GM12878 (cell line): ENCODE measurements at regions not wholly inside any gene's neighbourhood (a gene's known extent, or its start where the extent isn't known, plus 50 kb on each side); places are given as distances from the start of the nearest gene placed in this dataset.

ENCODE experiments used
- BCL3 ChIP-seq: IDR thresholded peaks from 2 replicates; pipeline ENCODE4 v1.6.1; 2011; ENCODE audit warnings: borderline replicate concordance, low read depth, mild to moderate bottlenecking, moderate library complexity, low read length; ENCODE audit not compliant: insufficient read depth, poor library complexity, severe bottlenecking
- CBFB ChIP-seq: IDR thresholded peaks from 2 replicates; pipeline ENCODE4 v1.6.1; 2016; ENCODE audit warnings: antibody characterized with exemption, low read depth
- EP300 ChIP-seq, 2 experiments: fragments of 150-350 bp in 1 of 2; IDR thresholded peaks; 2 replicates each; pipeline ENCODE4 v1.6.1; 2011 to 2012; ENCODE audit warnings: low read depth in 2 of 2, low read length in 2 of 2, borderline replicate concordance in 1 of 2, improper control_type of control experiment in 1 of 2, inconsistent platforms in 1 of 2; ENCODE audit not compliant: control insufficient read depth in 1 of 2
- KAT2A ChIP-seq: conservative IDR thresholded peaks from 2 replicates; pipeline ENCODE4 v1.6.1; 2011; ENCODE audit warnings: low read depth, low read length; ENCODE audit not compliant: control insufficient read depth
- MTA3 ChIP-seq: IDR thresholded peaks from 2 replicates; pipeline ENCODE4 v1.6.1; 2012; ENCODE audit warnings: low read length, inconsistent platforms, borderline replicate concordance
- MYC ChIP-seq: IDR thresholded peaks from 2 replicates; pipeline ENCODE4 v1.6.1; 2011; ENCODE audit warnings: mild to moderate bottlenecking, low read length, moderate library complexity, inconsistent platforms; ENCODE audit not compliant: insufficient read depth, insufficient replicate concordance, insufficient read length, severe bottlenecking
- NRF1 ChIP-seq: conservative IDR thresholded peaks from 2 replicates; pipeline ENCODE4 v1.6.1; 2011; ENCODE audit warnings: mild to moderate bottlenecking, low read depth, low read length, improper control_type of control experiment
- RCOR1 ChIP-seq: conservative IDR thresholded peaks from 2 replicates; pipeline ENCODE4 v1.6.1; 2012; ENCODE audit warnings: low read depth, low read length, improper control_type of control experiment
- RELA ChIP-seq: fragments of 450-650 bp; IDR thresholded peaks from 2 replicates; pipeline ENCODE4 v1.8.0; 2014; ENCODE audit warnings: borderline replicate concordance; ENCODE audit not compliant: partially characterized antibody
- RFX5 ChIP-seq: IDR thresholded peaks from 2 replicates; pipeline ENCODE4 v1.6.1; 2011; ENCODE audit warnings: low read depth, low read length, improper control_type of control experiment
- TARDBP ChIP-seq: IDR thresholded peaks from 2 replicates; pipeline ENCODE4 v1.6.1; 2016; ENCODE audit warnings: borderline replicate concordance
- TBL1XR1 ChIP-seq: IDR thresholded peaks from 2 replicates; pipeline ENCODE4 v1.6.1; 2012; ENCODE audit warnings: low read depth, low read length, improper control_type of control experiment
- ZNF687 ChIP-seq: fragments of 450-650 bp; IDR thresholded peaks from 2 replicates; pipeline ENCODE4 v1.6.1; 2017; ENCODE audit warnings: mild to moderate bottlenecking, moderate library complexity

GRCh38 chr1:79787631-79788030 is 781.1 kb upstream of the ADGRL4 start (continued):
- TF ChIP-seq TARDBP (no peak), BCL3 (no peak), RCOR1 (no peak), CBFB (no peak), KAT2A (no peak), MYC (no peak), ZNF687 (no peak), TBL1XR1 (no peak), MTA3 (no peak), RFX5 (no peak), RELA (no peak), NRF1 (no peak), EP300 (IDR thresholded peaks at IDR 0.05; ENCODE audit: borderline replicate concordance in 1 of 2, control insufficient read depth in 1 of 2, low read depth in 2 of 2, low read length in 2 of 2) (no peak)
